ENCODE measurements at regions not wholly inside any gene's neighbourhood (a gene's known extent, or its start where the extent isn't known, plus 50 kb on each side); places are given as distances from the start of the nearest gene placed in this dataset.

GRCh38 chr9:86767373-86767772 lies 179.9 kb downstream of the GAS1 start:
- TF ChIP-seq MXI1 (conservative IDR thresholded peaks at IDR 0.05; ENCODE audit: poor library complexity, severe bottlenecking): no peak
- TF ChIP-seq, protein P1, sequence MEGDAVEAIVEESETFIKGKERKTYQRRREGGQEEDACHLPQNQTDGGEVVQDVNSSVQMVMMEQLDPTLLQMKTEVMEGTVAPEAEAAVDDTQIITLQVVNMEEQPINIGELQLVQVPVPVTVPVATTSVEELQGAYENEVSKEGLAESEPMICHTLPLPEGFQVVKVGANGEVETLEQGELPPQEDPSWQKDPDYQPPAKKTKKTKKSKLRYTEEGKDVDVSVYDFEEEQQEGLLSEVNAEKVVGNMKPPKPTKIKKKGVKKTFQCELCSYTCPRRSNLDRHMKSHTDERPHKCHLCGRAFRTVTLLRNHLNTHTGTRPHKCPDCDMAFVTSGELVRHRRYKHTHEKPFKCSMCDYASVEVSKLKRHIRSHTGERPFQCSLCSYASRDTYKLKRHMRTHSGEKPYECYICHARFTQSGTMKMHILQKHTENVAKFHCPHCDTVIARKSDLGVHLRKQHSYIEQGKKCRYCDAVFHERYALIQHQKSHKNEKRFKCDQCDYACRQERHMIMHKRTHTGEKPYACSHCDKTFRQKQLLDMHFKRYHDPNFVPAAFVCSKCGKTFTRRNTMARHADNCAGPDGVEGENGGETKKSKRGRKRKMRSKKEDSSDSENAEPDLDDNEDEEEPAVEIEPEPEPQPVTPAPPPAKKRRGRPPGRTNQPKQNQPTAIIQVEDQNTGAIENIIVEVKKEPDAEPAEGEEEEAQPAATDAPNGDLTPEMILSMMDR (IDR thresholded peaks at IDR 0.05; ENCODE audit: poor library complexity, severe bottlenecking): no peak
- TF ChIP-seq TAF1 (IDR thresholded peaks at IDR 0.05; ENCODE audit: low read depth): no peak

Data from neural cell (in vitro differentiated cells).